ENCODE measurements at regions not wholly inside any gene's neighbourhood (a gene's known extent, or its start where the extent isn't known, plus 50 kb on each side); places are given as distances from the start of the nearest gene placed in this dataset.

GRCh38 chr3:57009802-57010201 lies 50.7 kb upstream of the SPATA12 start:
- TF ChIP-seq CTCF (IDR thresholded peaks at IDR 0.05): no peak
- Histone ChIP-seq H3K27me3 (no peaks in the 10 kb centered on the region), H3K27ac (no peak overlapping the region), H3K4me3 (no peak overlapping the region), H3K36me3 (no peaks in the 10 kb centered on the region), H3K9ac (ENCODE audit: low read depth in 2 of 2, low read length in 2 of 2) (no peak overlapping the region), H3K9me3 (no peaks in the 10 kb centered on the region), H3K4me1 (peaks cover 4% of the 10 kb centered on the region)
- no peak for DNase-seq
- intact Hi-C loops (cut with DNase I): no loop called here

- Histone ChIP-seq H3K36me3 (no peaks in the 10 kb centered on the region), H3K4me3 (no peak overlapping the region), H3K9ac (ENCODE audit: low read depth in 2 of 2, low read length in 2 of 2) (no peak overlapping the region), H3K9me3 (no peaks in the 10 kb centered on the region), H3K27ac (no peak overlapping the region), H3K27me3 (no peaks in the 10 kb centered on the region), H3K4me1 (peaks cover 4% of the 10 kb centered on the region)
- DNase-seq: no peak
- TF ChIP-seq CTCF (IDR thresholded peaks at IDR 0.05): no peak
- intact Hi-C loops (cut with DNase I): no loop called here
Observed at GRCh38 chr3:57009367-57009766, 51.1 kb upstream of the SPATA12 start.

- H3K4me3 ChIP-seq: no peak overlapping the region
- no peaks in the 10 kb centered on the region for H3K27me3 ChIP-seq
- peak; percentile 46 for DNase-seq
- intact Hi-C loops (cut with DNase I): no loop called here
- no peaks in the 10 kb centered on the region for H3K36me3 ChIP-seq
- H3K4me1 ChIP-seq: peaks cover 4% of the 10 kb centered on the region
- peak overlapping the region; percentile 69 for H3K27ac ChIP-seq
- no peak overlapping the region for H3K9ac ChIP-seq (ENCODE audit: low read depth in 2 of 2, low read length in 2 of 2)
- H3K9me3 ChIP-seq: no peaks in the 10 kb centered on the region
- TF ChIP-seq CTCF (IDR thresholded peaks at IDR 0.05): no peak
Observed at GRCh38 chr3:57007521-57008460, 52.7 kb upstream of the SPATA12 start.

GRCh38 chr3:57006949-57007419 lies 53.5 kb upstream of the SPATA12 start:
- peak overlapping the region; percentile 49 for H3K27ac ChIP-seq
- intact Hi-C loops (cut with DNase I): no loop called here
- no peaks in the 10 kb centered on the region for H3K27me3 ChIP-seq
- H3K9ac ChIP-seq (ENCODE audit: low read depth in 2 of 2, low read length in 2 of 2): no peak overlapping the region
- no peak for DNase-seq
- no peak overlapping the region for H3K4me3 ChIP-seq
- peaks cover 4% of the 10 kb centered on the region for H3K4me1 ChIP-seq
- no peak for TF ChIP-seq CTCF (IDR thresholded peaks at IDR 0.05)
- no peaks in the 10 kb centered on the region for H3K36me3 ChIP-seq
- H3K9me3 ChIP-seq: no peaks in the 10 kb centered on the region

- H3K4me3 ChIP-seq: no peak overlapping the region
- intact Hi-C loops (cut with DNase I): no loop called here
- no peaks in the 10 kb centered on the region for H3K36me3 ChIP-seq
- H3K9ac ChIP-seq (ENCODE audit: low read depth in 2 of 2, low read length in 2 of 2): no peak overlapping the region
- no peaks in the 10 kb centered on the region for H3K9me3 ChIP-seq
- peak overlapping the region; percentile 49 for H3K27ac ChIP-seq
- no peaks in the 10 kb centered on the region for H3K27me3 ChIP-seq
- no peak for TF ChIP-seq CTCF (IDR thresholded peaks at IDR 0.05)
- H3K4me1 ChIP-seq: peaks cover 4% of the 10 kb centered on the region
- no peak for DNase-seq
Observed at GRCh38 chr3:57006179-57006657, 54.2 kb upstream of the SPATA12 start.

Data from colonic mucosa (tissue), 4 donors.